ENCODE measurements at regions not wholly inside any gene's neighbourhood (a gene's known extent, or its start where the extent isn't known, plus 50 kb on each side); places are given as distances from the start of the nearest gene placed in this dataset.
"Not testable (repeated sequence)": the region's sequence is repeated elsewhere in the genome, so short reads cannot be mapped to it uniquely, and the experiment has no call there.

GRCh38 chr16:29232811-29233704, 173.5 kb downstream of the NPIPB11 start:
- no peak for DNase-seq

GRCh38 chr16:29232160-29232705, 174.3 kb downstream of the NPIPB11 start:
- peak; percentile 22 for DNase-seq

GRCh38 chr16:29231244-29231643, 175.3 kb downstream of the NPIPB11 start:
- peak; percentile 16 for DNase-seq

- peak; percentile 14 for DNase-seq
Observed at GRCh38 chr16:29230671-29231096, 175.8 kb downstream of the NPIPB11 start.

GRCh38 chr16:29230006-29230668, 176.4 kb downstream of the NPIPB11 start:
- DNase-seq, result not testable (repeated sequence)

DNA sequence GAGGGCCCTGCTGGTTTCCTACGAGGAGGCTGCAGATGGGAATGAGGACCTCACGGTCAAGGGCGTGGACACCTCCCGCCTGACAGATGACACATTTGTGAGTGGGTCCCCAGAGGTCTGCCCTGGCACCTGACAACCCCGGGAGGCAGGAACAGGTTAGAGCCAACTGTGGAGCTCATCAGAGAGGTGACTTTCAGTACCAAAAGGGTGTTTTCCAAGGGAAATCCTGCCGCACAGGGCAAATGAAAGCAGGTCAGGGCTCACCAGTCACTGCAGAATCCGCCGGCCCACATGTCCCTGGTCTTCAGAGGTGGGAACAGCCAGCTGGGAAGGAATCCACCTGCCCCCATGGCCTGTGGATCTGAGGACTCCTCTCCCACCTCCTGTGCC, 176.9 kb downstream of the NPIPB11 start:
- peak; percentile 21 for DNase-seq

GRCh38 chr16:29228664-29229611, 177.6 kb downstream of the NPIPB11 start:
- not testable (repeated sequence) for DNase-seq

DNA sequence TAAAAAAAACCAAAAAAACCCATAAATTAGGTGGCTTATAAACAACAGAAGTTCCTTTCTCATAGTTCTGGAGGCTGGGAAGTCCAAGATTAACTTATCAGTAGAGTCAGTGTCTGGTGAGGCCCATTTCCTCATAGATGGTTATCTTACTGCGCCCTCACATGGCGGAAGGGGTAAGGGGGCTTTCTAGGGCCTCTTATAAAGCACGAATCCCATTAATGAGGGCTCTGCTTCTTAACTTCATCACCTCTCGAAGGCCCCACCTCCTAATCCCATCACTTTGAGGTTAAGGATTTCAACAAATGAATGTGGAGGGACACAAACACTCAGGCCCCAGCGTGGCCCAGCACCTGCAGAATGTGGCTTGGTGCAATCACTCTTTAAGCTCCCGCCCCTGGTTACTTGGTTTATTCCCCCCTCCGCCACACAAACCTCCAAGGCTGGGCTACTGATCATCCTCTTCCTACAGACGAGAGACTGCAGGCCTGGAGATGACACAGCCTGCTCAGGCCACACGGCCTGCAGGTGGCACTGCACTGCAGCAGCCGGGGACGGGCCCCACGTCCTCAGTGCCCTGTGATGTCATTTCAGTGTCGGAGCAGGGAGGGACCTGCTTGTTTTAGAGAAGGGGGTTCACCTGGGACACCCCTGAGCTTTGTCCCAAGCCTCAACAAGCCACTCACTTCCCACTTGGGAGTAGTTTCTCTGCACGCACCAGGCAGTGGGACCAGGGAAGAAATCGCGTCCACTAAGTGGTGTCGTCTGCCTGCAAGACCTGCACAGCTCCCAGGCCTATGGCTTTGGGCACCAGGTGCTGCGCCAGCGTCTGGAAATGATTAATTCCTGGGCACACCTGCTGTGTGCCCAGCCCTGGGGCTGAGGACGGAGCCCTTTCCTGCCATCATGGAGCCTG, 178.5 kb downstream of the NPIPB11 start:
- DNase-seq, result not testable (repeated sequence)

DNA sequence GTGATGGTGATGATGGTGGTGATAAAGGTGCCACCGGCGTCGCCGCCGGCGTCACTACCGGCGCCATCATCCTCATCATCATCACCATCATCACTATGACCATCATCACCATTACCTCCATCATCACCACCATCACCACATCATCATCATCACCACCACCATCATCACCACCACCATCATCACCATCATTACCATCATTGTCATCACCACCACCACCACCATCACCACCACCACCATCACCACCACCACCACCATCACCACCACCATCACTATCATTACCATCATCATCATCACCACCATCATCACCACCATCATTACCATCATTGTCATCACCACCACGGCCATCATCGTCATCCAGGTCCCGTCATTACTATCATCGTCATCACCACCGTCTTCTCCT, 179.7 kb downstream of the NPIPB11 start:
- DNase-seq, result peak; percentile 20

DNA sequence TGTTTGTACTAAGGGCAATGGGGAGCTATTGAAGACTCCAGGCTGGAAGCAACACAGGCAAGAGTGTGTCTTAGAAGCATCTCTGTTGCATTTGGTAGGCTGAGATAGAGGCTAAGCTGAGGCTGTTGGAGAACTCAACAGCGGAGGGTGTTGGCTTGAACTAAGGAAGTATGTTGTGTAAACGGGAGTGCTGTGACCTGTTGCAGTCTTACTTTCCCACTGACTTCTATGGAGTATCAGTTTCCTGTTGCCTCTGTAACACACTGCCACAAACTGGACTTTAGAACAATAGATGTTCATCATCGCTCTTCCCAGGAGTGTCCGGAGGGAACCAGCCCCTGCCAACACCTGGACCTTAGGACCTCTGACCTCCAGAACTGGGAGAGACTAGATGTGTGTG, 181.8 kb downstream of the NPIPB11 start:
- DNase-seq, result peak; percentile 2

DNA sequence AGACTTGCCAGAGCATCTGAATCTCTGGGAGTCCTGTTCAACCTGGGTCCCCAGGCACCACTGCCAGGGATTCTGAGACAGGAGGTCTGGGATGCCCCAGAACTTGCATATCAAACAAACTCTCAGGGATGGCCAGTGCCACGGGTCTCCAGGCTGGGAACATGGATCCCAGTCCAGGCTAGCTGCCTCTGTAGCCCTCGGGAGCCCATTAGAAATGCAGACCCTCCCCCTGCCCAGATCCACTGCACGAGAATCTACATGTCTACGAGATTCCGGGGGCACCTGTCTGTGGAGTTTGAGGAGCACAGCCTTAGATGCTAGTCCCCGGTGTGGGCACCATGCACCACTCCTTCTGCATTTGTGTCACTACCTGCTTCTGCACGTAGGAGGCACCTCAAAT, 183.9 kb downstream of the NPIPB11 start:
- DNase-seq, result peak; percentile 8

DNA sequence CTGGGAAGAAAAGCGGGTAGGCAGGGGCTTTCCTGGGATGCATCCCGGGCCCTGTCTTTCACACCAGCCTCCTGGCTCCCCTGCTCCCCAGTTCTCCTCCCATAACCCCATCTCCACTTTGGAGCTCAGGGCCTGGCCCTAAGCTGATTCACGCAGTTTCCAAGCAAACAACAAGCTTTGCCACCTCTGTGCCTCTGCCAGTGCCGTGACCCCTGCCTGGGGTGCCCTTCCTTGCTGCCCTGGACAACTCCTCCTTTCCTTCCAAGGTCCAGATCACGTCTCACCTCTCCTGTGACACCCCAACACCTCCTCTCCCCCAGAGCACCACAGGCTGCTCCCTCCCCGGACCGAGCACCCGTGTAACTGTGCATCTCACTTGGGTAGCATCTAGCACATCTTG, 184.5 kb downstream of the NPIPB11 start:
- DNase-seq, result peak; percentile 1

DNA sequence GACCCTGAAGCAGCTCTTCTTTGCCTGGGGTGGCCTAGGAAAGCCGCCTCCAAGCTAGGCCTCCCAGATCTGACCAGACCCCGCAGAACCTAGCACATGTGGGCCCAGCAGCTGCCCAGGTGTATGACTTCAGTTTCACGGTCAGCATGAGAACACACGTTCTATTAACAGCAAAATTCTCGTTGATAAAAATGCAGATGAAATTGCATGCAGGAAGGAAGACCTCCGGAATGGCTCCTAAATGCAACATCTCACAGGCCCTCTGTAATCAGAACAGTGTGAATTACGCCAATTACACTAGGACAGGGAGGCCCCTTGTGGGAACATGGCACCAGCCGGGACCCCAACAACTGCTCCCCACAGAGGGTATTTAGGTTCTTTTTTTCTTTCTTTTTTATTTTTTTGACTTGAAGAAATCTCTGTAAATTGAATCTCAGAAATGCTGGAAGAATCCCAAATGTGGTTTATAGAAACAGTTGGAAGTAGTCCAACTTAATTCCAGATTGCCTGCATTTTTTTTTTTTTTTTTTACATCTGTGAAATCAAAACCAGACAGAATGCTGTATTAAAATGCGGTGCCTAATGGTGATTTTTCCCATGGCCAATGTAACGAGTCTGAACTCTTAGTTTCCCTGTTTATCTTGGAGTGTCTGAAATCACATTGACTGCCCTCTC, 185.1 kb downstream of the NPIPB11 start:
- not testable (repeated sequence) for DNase-seq

GRCh38 chr16:29220647-29221191, 185.8 kb downstream of the NPIPB11 start:
- not testable (repeated sequence) for DNase-seq

DNA sequence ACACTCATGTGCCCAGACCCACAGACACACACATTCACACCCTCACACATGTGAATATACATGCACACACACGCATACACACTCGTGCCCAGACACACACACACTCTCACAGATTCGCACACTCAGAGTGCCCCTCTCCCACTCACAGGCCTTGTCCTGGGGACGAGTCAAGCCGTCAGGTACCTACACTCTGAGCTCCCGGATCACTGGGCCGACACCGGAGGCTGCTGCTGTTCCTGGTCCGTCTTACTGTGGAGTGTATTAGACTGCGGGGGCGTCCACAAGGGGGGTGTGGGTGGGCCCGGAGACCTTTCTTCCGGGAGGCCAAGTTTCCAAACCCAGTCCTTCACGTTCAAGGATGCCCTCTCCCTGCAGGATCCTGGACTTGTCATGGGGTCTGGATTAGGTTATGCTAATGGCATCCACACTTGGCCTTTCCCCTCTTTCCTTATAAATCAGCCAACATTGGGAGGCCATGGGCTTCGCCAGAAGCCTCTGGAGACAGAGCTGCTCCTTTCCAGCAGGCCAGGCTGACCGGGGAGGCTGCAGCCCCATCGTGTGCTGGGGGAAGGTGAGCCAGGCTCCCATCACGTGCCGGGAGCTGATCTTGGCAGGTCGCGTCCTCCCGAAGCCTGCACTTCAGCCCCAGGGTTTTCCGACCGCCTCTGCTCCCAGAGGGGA, 186.4 kb downstream of the NPIPB11 start:
- not testable (repeated sequence) for DNase-seq

DNA sequence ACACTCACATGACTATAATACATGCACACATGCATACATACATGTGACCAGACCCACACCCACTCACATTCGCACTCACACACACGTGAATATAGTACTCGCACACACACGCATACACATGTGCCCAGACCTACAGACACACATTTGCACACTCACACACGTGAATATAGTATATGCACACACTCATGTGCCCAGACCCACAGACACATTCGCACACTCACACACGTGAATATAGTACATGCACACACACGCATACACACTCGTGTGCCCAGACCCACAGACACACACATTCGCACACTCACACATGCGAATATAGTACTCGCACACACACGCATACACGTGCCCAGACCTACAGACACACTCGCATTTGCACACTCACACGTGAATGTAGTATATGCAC, 186.9 kb downstream of the NPIPB11 start:
- peak; percentile 9 for DNase-seq

GRCh38 chr16:29218649-29219048, 187.9 kb downstream of the NPIPB11 start:
- not testable (repeated sequence) for DNase-seq

DNA sequence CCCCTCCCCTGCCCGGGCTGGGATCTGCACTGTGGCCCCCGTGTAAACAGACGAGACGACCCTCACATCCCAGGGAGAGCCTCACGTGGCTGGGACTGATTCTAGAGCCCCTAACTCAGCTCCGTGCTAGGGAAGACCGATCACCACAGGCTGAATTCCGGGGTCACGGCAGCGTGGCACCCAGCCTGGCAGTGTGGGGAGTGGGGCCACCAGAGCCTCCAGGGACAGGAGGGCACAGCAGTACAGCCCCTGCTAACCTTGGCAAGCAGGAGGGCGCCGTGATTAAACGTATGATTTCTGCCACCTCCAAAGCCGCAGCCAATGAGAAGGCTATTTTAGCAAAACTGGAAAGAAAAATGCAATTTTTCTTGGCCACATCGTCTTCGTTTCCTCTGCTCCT, 188.3 kb downstream of the NPIPB11 start:
- DNase-seq, result not testable (repeated sequence)

DNA sequence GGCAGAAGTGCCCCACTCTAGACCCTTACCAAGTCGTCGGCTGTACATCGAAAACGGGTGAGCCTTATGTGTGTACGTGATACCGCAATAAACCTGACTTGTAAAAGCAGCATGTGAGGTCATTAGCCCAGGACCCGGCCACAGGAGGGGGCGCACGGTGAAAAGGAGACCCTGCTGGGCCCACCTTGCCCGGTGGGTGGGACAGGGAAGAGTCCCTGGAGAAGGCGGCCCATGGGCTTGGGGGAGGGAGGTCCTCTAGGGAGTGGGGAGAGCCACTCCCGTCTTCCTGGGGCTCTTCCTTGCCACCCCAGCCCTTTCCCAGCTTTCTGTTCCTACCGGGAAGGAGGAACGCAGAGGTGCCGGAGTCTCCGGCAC, 188.8 kb downstream of the NPIPB11 start:
- not testable (repeated sequence) for DNase-seq

Measured in activated CD4-positive, CD25-positive, alpha-beta regulatory T cell treated with anti-CD3 and anti-CD28 coated beads, Interleukin-2, amount 50 U/mL, for 72 hours (primary cell).